22Rv1 (cell line): ENCODE measurements at regions not wholly inside any gene's neighbourhood (a gene's known extent, or its start where the extent isn't known, plus 50 kb on each side); places are given as distances from the start of the nearest gene placed in this dataset.

Experiments
- H3K27ac ChIP-seq: fragments of 450-650 bp; 2 replicates; pipeline ENCODE4 v1.5.1; 2017
- ZFX ChIP-seq: fragments of 450-650 bp; IDR thresholded peaks from 2 replicates; pipeline ENCODE4 v1.6.1; 2017; ENCODE audit warnings: antibody characterized with exemption, borderline replicate concordance
- TF ChIP-seq, protein P1 (sequence below): fragments of 450-650 bp; IDR thresholded peaks from 2 replicates; pipeline ENCODE4 v1.5.1; 2017; ENCODE audit warnings: mild to moderate bottlenecking

DNA sequence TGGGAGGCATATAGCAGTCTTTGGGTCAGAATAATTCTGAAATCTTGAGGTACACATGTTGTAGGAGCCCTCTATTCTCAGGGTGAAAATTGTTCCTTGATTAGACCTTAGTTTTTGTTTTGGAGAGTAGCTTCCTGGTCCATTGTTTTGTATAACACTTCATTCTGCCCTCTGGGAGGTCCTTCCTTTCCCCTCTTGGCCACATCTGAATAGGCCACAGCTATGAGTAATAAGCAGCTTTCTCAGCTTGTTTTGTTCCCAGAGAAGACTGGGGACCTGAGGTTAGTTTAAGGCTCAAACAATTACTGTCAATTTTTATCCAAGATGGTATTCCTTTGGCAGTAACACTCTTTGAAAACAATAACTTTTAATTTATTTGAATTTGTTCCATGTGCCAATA, 72.6 kb upstream of the NOL4 start:
- TF ChIP-seq, protein P1, sequence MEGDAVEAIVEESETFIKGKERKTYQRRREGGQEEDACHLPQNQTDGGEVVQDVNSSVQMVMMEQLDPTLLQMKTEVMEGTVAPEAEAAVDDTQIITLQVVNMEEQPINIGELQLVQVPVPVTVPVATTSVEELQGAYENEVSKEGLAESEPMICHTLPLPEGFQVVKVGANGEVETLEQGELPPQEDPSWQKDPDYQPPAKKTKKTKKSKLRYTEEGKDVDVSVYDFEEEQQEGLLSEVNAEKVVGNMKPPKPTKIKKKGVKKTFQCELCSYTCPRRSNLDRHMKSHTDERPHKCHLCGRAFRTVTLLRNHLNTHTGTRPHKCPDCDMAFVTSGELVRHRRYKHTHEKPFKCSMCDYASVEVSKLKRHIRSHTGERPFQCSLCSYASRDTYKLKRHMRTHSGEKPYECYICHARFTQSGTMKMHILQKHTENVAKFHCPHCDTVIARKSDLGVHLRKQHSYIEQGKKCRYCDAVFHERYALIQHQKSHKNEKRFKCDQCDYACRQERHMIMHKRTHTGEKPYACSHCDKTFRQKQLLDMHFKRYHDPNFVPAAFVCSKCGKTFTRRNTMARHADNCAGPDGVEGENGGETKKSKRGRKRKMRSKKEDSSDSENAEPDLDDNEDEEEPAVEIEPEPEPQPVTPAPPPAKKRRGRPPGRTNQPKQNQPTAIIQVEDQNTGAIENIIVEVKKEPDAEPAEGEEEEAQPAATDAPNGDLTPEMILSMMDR = no peak
- no peak for TF ChIP-seq ZFX
- no peak overlapping the region for H3K27ac ChIP-seq

DNA sequence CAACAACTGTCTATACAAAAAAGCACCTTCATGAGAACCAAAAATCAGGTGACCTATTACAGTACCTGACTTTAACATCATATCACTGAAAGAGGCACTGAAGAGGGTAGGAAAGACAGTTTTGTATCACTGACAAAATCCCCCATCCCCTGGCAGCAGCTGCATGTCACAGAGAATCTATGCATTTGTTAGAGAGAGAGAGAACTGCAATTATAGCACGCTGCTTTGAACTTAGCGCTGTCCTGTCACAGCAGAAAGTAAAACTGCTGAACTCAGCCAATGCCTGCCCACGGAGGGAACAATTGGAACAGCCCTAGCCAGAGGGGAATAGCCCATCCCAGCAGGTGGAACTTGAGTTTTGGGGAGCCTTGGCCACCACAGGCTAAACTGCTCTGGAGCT, 75.1 kb upstream of the NOL4 start:
- TF ChIP-seq ZFX = no peak
- no peak overlapping the region for H3K27ac ChIP-seq

DNA sequence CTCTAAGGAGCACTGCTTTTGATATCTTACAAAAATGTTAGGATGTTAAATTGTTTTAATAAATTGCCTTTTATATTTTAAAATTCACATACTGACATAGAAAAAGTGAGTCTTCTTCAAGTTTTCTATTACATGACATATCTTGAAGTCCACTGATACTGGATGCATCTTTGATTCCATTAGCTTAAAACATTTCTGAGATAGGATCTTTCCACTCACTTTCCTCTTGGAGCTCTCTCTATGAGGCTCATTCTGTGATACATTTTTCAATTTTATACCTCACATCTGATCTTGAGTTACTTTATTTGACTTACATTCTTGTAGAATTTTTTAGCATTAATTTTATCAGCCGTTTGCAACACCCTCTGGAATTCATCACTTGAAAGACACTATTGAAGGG, 86.8 kb upstream of the NOL4 start:
- TF ChIP-seq, protein P1 = no peak
- no peak for TF ChIP-seq ZFX
- no peak overlapping the region for H3K27ac ChIP-seq

DNA sequence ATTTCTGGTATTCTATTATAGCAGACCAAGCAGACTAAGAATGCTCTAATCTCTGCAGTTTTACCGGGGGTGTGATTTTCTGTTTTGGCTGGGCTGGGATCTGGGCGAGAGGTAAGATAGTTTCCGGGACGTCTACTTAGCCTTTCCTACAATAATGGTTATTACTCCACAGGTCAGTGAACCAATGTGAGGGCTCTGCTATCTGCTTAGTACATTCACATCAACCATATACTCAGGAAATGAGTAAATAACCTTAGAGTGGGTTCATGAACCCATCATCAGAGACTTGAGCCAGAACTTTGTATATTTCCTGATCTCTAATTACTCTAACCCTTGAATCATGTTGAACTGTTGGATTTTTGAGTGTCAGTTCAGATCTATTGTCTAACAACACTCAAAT, 90.1 kb upstream of the NOL4 start:
- TF ChIP-seq, protein P1 = no peak
- TF ChIP-seq ZFX = no peak

DNA sequence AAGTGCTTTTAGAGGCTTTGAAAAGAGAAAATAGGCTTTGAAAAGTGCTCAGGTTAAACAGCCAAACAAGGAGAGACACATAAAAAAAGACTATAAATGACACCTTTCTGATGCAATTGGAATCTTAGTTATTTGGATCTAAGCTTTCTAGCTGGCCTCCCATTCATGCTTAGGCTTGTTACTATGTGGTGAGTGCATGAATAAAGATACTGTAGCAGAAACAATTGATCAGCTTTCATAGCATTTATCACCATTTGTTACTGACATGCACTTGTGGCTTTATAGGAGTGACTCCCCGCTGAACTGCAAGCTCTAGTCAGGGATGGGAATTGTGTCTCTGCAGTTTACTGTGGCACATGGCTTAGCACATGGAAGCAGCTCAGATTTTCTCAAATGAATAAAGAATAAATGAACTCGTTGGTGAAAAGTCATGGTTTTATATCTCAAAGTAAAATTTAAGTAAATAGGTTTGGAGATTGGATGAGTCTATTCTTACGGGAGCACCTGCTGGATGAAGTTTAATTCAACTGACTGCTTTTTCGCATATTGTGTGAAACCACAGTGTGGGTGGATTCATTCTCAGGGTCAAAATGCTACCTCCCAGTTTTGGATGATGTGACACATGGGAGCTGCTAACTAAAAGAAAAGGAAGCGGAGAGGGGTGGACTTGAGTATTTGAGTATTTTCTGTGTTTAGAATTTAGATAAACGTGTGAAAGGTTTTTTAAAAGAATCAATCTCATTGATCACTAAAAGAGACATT, 91.1 kb upstream of the NOL4 start:
- TF ChIP-seq ZFX = no peak
- TF ChIP-seq, protein P1 = no peak
- H3K27ac ChIP-seq = no peak overlapping the region

More for the DNA sequence above, 90.1 kb upstream of the NOL4 start:
- H3K27ac ChIP-seq = no peak overlapping the region

DNA sequence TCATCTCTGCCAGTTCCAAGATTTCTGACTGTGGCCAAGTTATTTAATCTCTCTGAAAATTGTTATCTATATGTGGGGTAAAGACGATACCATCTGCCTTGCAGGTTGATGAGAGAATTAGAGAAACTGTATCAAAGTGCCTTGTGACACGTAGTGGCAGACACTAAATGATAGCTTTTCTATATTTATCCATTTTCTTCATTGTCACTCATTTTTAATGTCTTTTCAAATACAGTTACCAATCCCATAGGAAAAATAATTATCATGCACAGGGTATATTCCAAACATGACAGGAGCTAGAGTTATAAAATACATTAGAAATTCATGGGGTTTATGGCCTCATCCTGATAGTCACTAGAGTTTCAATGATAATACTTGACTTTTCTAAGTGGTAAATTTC, 95.6 kb upstream of the NOL4 start:
- H3K27ac ChIP-seq = no peak overlapping the region
- TF ChIP-seq, protein P1 = no peak
- no peak for TF ChIP-seq ZFX

DNA sequence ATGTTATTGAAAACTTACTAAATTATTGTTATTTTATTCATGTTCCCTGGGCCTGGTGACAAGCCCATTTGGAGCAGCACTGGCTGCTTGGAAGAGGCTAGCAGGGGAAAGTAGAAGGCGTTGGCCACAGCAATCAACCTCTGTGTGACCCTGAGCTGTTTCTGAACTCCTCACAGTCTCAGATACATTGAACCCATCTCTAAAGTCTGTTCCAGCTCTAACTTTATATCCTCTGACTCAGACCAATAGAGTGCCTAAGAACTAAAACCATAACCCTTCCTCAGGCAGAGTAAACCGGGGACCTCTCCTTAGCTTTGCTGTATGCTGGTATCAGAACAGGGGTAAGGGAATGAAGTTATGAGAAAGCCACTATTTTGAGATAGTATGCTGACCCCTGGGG, 96.4 kb upstream of the NOL4 start:
- TF ChIP-seq ZFX = no peak
- TF ChIP-seq, protein P1 = no peak
- no peak overlapping the region for H3K27ac ChIP-seq
